KG1 (cell line): ENCODE measurements at regions not wholly inside any gene's neighbourhood (a gene's known extent, or its start where the extent isn't known, plus 50 kb on each side); places are given as distances from the start of the nearest gene placed in this dataset.
"Not testable (repeated sequence)": the region's sequence is repeated elsewhere in the genome, so short reads cannot be mapped to it uniquely, and the experiment has no call there.

Experiments used
- DNase-seq: peaks from one replicate; lab custom pipeline; 2025; lab: John Stamatoyannopoulos, UW

DNA sequence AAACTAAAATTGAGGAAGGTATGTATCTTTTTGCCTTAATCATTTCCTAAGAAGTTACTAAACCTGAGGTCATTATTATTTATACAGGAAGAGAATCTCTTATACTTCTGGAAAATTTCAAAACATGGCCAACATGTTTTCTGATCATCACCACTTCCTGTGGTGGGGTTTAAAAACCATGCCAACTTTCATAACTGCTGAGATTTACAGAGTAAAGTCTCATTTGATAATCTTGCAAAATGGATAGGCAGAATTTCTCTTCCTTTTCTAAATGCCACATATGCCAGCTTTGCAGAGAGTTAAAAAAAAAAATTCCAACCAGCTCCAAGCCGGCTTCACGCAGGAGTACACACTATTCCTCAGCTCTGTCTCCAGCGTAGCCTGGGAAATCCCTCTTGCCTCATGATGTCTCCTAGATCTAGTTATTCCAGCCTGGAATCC, 124.3 kb upstream of the SPRED1 start:
- DNase-seq = no peak

DNA sequence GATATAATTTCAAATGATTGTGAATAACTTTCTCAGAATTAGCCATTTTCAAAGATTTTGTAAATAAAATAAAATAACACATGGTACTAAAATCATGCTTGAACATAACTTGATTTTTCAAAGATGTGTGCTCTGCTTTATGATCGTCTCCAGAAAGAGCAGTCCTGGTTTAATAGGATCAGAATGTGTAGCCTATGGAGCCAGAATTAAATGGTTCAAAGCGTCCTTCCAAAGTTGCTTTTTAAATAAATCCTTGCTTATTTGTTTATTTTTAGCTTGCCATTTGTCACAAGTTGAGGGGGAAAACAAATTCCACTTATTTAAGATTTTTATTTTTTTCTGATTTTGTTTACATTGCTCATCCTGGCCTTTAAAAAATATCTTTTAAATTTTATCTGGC, 123.7 kb upstream of the SPRED1 start:
- no peak for DNase-seq

DNA sequence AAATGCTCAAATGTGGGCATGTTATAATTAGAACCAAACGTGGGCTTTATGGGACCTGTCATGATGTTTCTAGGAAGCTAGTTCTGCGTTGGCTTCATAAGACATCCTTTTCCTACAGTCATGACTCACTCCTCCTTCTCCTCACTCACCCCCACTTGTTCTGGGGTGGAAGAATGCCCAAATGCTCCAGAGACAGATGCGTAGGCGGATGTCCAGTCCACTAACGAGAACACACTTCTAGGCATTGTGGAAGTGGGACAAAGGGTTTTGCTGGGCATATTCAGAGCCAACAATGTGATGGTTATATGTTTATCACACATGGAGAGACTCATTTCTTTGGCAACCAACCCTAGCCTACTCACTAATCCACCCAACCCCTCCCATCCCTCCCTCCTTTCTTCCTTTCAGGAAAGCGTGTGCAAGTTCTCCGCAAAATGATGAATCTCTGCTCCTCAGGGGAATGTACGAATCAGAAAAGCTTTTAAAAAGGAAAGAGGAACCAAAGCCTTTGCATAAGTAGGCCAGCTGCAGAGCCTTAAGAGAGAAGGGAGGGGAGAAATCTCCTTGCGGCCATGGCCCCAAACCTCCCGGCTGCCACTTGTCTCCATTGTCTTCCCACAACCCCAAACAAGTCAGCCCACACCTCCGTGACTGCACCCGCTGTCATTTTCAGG, 123.0 kb upstream of the SPRED1 start:
- no peak for DNase-seq

DNA sequence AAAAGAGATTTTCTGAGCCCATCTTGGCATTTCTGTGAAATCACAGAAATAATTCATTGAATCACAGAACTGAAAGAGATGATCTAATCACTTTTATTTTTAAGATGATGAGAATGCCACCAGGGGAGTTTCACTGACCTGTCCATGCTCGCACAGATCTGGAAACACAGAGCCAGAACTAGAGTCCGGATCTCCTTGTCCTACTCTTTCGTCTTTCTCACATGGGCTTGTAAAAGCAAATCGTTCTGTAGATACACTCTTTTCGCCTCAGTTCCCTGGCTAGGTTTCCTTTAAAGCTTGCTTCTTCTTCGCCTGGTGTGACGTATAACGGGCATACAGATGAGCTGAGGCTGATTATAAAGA, 122.5 kb upstream of the SPRED1 start:
- no peak for DNase-seq

DNA sequence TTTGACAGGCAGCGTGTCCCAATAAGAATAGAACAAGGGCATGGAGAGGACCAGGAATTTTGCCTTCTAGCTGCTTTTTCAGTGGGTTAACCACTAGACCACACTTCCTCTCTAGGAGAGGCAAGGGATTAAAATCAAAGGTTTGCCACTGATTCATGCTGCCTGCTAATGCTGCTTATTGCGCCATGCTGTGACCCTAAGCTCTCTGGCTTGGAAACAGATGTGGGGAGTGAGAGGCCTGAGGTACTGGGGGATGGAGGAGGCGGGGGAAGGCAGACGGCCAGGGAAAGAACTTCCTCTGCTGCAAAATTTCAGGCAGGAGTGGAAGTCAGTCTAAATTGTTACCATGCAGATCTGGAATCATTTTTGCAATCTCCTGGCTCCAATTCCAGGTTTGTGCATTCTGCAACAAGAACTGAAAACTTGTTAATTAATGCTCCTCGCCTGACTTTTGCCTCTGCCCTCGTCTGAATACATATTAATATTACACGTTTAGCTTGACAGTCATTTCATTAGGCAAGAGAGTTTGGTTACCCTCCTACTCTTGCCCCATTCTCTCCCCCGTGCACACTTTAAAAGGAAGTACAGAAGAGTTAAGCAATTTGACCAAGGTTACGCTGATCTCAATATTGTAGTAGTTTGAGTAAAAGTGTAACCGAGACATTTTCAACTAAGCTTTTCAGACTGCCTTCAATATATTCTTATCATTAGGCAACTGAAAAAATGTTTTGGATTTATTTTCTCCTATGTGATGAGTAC, 121.7 kb upstream of the SPRED1 start:
- DNase-seq = no peak

DNA sequence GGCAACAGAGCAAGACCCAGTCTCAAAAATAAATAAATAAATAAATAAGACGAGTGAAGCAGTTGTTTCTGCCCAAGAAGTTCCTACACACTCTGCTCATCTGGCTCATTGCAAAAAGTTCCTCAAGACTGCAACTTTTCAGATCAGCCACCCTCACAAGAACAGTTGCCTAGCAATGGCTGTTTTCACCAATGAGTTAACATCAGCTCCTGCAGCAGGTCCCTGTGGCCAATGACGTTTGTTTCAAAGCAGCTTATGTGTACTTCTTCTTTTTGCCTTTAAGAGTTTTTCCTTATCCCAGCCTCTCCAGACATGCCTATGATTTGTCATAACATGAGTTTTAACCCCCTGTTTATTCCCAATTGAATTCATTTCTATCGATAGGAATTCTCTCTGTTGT, 118.4 kb upstream of the SPRED1 start:
- DNase-seq = no peak

DNA sequence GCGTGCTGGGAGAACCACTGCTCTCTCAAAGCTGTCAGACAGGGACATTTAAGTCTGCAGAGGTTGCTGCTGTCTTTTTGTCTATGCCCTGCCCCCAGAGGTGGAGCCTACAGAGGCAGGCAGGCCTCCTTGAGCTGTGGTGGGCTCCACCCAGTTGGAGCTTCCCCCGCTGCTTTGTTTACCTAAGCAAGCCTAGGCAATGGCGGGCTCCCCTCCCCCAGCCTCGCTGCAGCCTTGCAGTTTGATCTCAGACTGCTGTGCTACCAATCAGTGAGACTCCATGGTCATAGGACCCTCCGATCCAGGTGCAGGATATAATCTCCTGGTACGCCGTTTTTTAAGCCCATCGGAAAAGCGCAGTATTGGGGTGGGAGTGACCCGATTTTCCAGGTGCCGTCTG, 110.4 kb upstream of the SPRED1 start:
- not testable (repeated sequence) for DNase-seq

DNA sequence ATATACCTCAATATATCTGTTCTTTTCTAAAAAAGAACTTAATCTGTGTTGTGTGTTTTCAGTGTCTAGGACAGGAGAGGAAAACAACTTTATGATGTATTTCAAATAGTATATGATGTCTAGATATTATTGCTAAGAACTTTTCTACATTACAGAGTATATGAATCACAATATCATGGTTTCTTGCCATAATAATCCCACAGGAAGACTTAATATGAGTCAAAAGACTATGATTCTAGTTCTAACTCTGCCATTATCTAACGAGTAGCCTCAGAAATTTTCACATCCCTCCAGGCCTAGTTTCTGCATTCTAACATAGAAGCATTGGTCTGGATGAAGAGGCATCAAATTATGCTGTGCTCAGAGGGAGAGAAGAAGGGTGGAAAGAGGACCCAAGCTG, 107.7 kb upstream of the SPRED1 start:
- no peak for DNase-seq

DNA sequence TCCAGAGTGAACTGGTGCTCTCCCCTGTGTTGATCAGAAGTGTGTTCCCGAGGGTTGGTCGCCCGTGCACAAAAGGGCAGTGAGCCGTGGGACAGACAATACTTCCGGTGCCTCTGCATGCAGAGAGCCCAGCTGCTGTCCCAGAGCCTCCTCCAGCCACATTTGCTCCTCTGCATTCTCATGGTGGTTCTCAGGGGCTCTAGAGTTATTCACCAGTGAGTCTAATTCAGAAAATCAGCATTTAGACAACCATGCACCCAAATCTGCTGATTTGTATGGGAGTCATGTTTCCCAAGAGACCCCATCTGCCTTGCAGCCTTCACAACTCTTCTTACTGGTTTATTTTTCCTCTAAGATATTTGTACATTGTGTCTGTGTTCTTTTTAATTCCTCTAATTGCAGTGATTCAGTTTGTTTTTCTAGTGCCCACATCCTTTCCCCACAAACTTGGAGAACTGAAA, 107.0 kb upstream of the SPRED1 start:
- DNase-seq = no peak

DNA sequence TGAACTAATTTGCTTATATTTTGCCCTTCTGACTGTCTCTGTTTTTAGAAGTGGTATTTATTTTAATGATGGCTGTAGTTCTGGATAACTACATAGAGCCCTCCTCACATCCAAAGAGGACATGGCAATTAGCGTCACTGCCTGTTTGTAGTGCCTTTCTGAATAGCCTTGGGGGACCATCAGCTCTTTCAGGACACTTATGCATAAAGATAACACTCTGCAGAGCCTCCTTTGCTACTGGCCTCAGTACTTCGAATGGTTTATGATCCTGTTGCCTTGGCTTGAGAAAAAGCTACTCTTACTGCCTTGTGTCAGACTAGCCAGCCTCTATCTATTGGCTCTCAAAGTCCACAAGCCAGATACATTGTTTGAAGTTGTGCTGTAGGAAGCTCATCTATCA, 105.4 kb upstream of the SPRED1 start:
- DNase-seq = no peak

DNA sequence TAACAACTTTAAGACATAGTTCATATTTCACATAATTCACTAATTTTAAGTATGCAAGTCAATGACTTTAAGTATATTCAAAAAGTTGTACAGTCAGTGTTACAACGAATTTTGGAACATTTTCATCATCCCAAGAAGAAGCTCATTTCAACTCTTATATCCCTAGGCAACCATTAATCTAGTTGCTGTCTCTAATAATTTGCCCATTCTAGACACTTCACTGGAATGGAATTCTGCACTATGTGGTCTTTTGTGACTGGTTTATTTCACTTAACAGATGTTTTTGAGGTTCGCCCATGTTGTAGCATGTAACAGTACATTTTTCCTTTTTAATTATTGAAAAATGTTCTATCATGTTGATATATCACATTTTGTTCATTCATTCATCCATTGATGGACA, 104.2 kb upstream of the SPRED1 start:
- DNase-seq = no peak

DNA sequence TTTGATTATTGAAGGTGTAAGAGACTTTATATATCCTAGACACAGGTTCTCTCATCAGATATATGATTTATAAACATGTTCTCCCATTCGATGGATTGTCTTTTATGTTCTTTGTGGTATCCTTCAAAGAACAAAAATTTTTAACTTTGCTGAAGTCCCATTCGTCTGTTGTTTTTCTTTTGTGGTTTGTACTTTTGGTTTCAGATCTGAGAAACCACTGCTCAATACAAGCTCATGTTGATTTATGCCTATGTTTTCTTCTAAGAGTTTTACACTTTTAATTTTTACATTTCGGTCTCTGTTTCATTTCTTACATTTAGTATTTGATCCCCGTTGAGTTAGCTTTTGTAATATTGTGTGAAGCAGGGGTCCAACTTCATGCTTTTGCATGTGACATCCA, 103.3 kb upstream of the SPRED1 start:
- no peak for DNase-seq

DNA sequence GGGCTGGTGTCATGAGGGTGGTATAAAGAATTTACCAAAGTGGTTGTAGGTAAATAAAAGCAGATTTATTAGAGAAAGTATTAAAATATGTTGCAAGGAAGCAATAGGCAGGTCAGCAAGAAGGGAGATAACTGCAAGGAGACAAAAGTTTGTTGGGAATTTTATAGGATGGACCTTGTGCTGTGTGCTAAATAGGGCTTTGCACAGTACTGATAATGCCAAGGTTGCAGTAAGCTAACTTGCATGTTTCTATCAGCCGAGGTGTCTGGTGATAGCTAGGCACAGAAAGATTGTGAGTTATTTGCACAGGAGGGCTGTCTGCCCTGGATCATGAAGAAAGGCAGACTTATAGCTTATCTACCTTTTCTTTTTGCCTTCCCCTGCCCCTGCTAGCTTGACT, 102.5 kb upstream of the SPRED1 start:
- no peak for DNase-seq

DNA sequence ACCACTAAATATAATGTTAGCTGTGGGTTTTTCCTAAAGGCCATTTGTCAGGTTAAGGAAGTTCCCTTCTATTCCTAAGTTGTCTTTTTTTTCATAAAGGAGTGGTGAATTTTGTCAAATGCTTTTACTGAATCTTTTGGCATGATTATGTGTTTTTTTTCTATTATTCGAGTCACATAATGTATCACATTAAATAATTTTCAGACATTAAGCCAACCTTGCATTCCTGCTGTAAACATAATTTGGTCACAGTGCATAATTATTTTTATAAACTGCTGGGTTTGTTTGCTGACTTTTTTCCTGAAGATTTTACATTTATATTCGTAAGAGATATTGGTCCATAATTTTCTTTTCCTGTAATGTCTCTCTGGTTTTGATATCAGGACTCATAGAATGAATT, 101.8 kb upstream of the SPRED1 start:
- DNase-seq = no peak

DNA sequence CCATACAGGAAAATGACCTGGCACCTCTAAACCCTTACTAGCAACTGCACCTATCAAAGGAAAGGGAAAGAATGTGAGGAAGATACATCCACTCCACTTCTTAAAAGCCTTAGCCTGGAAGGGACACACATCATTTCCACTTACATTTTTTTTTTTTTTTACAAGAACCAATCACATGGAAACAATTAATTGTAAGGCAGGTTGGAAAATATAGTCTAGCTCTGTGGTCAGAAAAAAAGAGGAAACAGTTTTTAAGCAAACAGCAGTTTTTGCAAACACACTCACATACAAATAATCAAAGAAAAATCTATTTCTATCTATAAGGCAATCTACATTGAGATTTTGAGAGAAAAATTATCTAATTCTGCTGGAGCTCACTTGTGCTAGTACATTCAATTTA, 98.9 kb upstream of the SPRED1 start:
- DNase-seq = no peak

DNA sequence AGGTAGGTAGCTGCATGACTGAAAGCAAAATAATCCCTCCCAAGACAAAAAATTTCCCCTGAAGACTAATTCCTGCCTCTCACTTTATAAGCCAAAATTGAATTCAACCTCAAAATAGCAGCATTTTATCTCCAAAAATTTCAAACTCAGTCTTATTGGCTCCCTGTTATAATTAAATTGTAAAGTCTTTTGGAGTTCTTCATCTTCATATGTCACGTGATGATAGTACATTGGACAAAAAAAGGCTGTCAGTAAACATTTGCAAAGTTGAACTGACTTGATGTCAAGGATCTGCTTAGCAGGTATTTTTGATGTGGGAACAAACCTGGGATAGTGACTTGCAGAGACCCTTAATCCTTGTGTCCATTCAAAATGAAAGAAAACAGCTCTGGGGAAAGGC, 98.4 kb upstream of the SPRED1 start:
- DNase-seq = no peak

DNA sequence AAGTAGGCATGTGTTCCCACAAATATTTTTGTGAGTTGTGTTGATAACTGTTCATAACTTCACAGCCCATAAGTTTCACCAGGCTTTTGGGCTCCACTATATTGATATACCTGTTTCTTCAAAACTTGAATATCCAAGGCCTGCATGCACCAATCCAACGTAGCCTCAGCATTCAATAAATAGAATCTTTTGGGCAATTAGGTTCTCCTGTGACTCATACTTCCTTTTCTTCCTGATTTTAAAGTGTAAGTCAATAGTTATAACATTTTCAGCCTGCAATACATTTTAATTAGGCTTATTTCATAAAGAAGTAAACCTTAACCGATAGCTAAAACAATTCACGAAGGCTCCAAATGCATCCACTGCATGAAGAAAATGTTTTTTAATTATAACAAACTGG, 97.8 kb upstream of the SPRED1 start:
- DNase-seq = no peak

DNA sequence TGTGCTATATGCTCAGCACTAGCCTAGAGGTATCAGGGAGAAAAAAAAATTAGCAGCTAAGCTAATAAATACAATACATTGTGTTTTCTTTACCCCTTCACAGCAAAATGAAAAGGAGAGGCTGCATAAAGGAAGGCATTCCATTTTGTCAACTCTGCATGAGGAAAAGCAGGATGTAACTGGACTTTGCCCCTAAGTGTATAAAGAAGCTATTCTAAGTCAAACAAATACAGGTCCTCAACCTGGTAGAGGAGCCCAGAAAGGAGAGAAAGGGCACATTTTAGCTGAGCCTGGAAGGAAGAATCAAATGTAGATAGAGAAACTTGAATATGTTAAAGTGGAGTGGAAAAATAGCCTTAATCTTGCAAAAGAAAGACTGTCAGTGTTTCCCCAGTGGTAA, 89.0 kb upstream of the SPRED1 start:
- DNase-seq = no peak

DNA sequence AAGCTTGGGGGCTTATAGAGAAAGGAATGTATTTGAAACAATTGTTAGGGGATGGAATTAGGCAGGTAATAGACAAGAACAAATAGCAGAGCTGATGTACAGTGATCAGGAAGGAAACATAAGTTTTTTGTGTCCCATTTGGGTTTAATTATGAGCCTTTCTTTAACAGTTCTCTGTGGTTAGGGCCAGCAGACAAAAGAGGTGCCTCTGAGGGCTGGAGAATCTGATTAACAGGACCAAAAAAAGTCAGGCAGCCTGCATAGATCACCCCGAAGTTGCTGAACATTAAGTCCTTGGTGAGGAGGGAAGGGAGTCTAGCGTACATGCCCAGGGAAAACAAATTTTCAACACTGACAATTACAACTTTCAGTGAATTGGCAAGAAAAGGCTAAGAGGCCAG, 88.6 kb upstream of the SPRED1 start:
- no peak for DNase-seq

DNA sequence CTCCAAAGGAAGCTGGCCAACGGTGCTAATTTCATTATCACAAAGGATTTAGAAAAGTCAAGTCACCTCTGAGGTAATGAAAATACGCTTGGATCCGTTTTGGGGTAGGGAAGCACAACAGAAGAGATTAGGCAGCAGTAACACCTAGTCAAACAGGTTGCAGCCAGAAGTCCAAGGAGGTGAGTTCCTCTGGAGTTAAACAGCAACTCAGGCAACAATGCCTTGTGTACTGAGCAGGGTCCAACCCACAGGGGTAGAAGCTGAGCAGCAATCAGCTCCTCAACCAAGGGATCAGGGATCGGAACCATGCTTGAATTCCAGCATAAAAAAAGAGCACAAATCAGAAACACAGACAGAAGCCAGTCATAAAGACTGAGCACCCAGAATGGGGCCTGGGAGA, 88.1 kb upstream of the SPRED1 start:
- DNase-seq = no peak

DNA sequence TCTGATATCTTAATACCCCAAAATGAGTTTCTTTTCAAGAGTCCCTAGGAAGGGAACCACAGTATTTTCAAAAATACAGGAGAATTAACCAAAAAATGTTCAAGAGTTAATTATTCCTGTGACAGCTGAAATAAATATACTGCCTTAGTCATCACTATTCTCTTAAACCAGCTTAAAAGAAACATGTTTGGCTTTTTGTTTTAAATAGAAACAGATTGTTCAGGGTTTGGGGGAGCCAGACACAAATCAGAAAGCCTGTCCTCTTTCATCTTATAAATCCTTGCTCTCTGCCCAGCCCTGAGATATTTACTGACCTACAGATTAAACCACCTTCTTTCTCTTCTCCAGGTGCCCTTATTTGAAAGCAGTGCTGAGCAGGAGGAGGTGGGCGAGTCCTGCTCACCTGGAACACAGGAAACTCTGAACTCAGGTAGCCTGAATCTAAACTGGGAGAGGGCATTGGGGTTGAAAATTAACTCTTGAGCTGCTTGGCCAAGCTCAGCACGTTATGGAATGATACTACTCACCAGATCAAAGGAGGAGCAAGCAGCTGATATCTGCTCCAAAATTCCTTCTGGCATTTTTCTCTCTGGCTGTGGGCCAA, 84.1 kb upstream of the SPRED1 start:
- no peak for DNase-seq

DNA sequence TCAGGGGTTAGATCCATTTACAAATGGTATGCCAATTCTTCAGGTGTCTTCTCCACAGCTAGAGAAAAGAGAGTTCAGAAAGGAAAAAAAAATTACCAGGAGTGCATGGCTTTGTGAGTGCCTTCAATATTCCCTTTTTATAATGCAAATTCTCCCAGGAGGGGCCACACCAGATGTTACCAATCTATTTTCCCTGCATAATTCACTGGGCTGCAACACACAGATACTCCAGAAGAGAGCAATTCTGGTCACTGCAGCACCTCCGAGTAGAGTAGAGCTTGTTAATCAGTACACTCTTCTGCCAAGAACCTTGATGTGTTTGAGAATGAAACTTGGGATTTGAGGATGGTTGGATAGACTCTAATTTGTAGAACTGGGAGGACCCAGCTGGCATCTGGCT, 80.7 kb upstream of the SPRED1 start:
- no peak for DNase-seq

DNA sequence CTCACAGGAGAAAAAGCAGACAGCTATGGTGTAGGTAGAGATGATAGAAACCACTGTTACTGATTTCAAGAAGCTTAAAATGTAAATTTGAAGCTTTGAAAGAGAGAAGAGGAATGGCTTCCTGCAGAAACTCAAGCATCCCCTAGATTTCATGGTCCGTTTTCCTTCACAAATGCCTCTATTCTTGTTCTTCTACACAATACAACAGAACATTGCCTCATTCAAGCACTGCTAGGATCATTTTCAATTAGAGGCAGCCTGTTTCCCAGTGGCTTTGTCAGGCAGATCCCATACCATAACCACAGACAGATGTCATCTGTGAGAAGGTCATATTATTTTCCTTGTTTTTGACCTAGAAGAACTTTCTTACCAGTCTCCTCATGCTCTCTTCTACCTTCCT, 77.9 kb upstream of the SPRED1 start:
- no peak for DNase-seq

DNA sequence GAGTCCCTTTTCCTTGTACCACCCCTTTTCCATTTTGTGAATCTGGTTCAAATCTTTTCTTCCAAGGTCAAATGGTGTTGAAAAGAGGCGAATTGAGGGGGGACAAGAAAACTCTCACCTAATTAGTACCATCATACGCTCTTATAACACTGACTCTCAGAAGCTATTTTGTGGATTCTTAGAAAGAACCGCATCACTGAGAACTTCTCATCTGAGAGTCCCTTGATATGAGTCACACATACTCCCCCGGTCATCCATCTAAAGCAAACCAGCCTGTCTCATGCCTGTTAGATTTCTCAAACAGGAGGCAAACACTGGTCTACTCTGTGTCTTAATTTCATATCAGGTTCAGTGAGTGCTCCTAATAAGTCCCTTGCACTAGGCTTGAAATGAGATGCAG, 76.5 kb upstream of the SPRED1 start:
- no peak for DNase-seq
